Activated CD4-positive, alpha-beta T cell treated with anti-CD3 and anti-CD28 coated beads, Interleukin-2, Interleukin-6, amounts not matched to agents 100 ng/mL and 50 ng/mL, durations not matched to agents 16 hours and 8 hours (primary cell): ENCODE measurements at regions not wholly inside any gene's neighbourhood (a gene's known extent, or its start where the extent isn't known, plus 50 kb on each side); places are given as distances from the start of the nearest gene placed in this dataset.

ENCODE experiments used
- DNase-seq: peaks from one replicate; pipeline ENCODE4 v3.0.0-alpha.2; 2020

- no peak for DNase-seq
Measured at GRCh38 chr6:150299873-150300485, 68.8 kb upstream of the IYD start.

GRCh38 chr6:150301846-150302519 is 66.8 kb upstream of the IYD start:
- peak; percentile 77 for DNase-seq

- no peak for DNase-seq
Measured at GRCh38 chr6:150302520-150303176, 66.2 kb upstream of the IYD start.

- DNase-seq: no peak
Measured at GRCh38 chr6:150303256-150303655, 65.6 kb upstream of the IYD start.

GRCh38 chr6:150304429-150304828 is 64.4 kb upstream of the IYD start:
- no peak for DNase-seq

GRCh38 chr6:150306290-150306689 is 62.5 kb upstream of the IYD start:
- no peak for DNase-seq

- DNase-seq: no peak
Measured at GRCh38 chr6:150307520-150307919, 61.3 kb upstream of the IYD start.

- DNase-seq: no peak
Measured at GRCh38 chr6:150308812-150309645, 59.8 kb upstream of the IYD start.

- DNase-seq: peak; percentile 11
Measured at GRCh38 chr6:150310539-150310938, 58.3 kb upstream of the IYD start.

- DNase-seq: peak; percentile 48
Measured at GRCh38 chr6:150311149-150311944, 57.5 kb upstream of the IYD start.

- no peak for DNase-seq
Measured at GRCh38 chr6:150312395-150312794, 56.4 kb upstream of the IYD start.

- no peak for DNase-seq
Measured at GRCh38 chr6:150312844-150313584, 55.8 kb upstream of the IYD start.

GRCh38 chr6:150313781-150314180 is 55.0 kb upstream of the IYD start:
- DNase-seq: no peak

GRCh38 chr6:150314230-150315188 is 54.3 kb upstream of the IYD start:
- DNase-seq: no peak

GRCh38 chr6:150315626-150316025 is 53.2 kb upstream of the IYD start:
- DNase-seq: no peak

- DNase-seq: no peak
Measured at GRCh38 chr6:150316936-150317335, 51.9 kb upstream of the IYD start.
